ENCODE measurements at regions not wholly inside any gene's neighbourhood (a gene's known extent, or its start where the extent isn't known, plus 50 kb on each side); places are given as distances from the start of the nearest gene placed in this dataset.
"Not testable (repeated sequence)": the region's sequence is repeated elsewhere in the genome, so short reads cannot be mapped to it uniquely, and the experiment has no call there.

DNA sequence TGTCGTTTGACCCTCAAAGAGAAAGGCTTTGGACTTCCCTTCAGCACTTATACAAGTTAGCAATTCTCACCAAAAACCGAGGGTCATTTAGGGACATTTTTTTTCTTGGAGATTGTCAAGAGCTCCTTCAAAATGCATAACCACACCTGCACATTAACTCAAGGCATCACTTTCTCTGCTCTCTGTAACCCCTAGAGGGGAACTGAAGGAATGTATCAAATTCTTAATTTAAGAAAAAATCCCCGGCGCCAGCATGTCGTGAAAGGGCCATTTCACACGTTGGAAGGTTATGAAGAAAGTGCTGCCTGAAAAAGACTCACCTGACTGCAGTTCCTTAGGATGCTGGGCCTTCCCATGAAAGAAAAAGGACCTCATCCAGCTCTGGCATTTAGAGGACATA is 131.6 kb upstream of the ZC3H12A start:
- H3K4me3 Mint-ChIP-seq: no peak overlapping the region
- H3K27ac Mint-ChIP-seq: no peak overlapping the region
- ATAC-seq (ENCODE audit: low read depth in 2 of 2): no peak
- H3K4me1 Mint-ChIP-seq: no peaks in the 10 kb centered on the region
- peaks cover 29 to 42% (median 32%) of the 10 kb centered on the region in 3 donors for H3K27me3 Mint-ChIP-seq
- DNase-seq: no peak
- H3K36me3 Mint-ChIP-seq: peaks cover 0 to 4% of the 10 kb centered on the region in 2 donors
- peaks cover 0 to 6% (median 0%) of the 10 kb centered on the region in 7 donors for H3K9me3 Mint-ChIP-seq

DNA sequence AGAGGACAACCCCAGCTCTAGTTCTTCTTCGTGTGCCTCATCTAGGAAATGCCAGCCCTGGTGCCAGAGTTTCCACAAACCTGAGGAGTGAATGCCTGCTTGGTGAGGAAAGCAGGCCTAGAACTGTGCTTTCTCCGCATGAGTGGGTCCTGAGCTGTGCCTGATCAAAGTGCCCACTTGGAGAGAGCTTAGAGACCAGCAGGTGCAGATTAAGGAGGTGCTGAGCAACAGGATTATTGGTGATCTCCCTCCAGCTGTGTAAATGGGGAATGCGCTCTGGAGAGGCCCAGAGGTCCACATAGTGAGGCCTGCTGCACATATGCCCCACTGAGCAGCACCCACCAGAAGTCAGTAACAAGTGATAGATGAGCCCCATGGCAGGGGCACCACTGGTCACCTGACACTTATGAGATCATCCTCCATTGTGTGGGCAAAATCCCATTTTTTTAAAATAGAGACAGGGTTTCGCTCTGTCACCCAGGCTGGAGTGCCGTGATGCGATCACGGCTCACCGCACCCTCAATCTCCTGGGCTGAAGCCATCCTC is 127.2 kb upstream of the ZC3H12A start:
- no peak overlapping the region for H3K27ac Mint-ChIP-seq
- ATAC-seq (ENCODE audit: low read depth in 2 of 2) (no peak), DNase-seq (no peak)
- peaks cover 0 to 4% of the 10 kb centered on the region in 2 donors for H3K36me3 Mint-ChIP-seq
- no peak overlapping the region for H3K4me3 Mint-ChIP-seq
- H3K4me1 Mint-ChIP-seq: no peaks in the 10 kb centered on the region
- peaks cover 0 to 9% (median 0%) of the 10 kb centered on the region in 7 donors for H3K9me3 Mint-ChIP-seq
- H3K27me3 Mint-ChIP-seq: peaks cover 24 to 35% (median 32%) of the 10 kb centered on the region in 3 donors

DNA sequence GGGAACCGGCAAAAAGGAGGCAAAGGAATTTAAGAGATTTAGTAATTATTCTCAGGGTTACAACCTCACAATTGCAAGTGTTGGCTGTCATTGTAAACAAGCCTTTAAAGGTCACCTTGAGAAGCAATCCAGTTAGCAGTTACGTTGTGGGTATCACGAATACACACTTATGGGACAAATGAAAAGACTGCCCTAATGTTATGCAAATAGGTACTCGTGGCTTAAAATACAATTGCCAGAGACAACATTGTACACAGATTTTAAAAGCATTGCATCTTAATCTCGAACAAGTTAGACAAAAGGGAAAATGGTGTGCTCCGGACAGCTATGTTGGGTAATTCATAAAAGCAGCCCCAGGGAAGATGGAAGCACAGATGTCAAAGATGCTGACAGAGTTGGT is 120.5 kb upstream of the ZC3H12A start:
- H3K36me3 Mint-ChIP-seq: no peaks in the 10 kb centered on the region
- H3K27ac Mint-ChIP-seq: no peak overlapping the region
- no peak for ATAC-seq (ENCODE audit: low read depth in 2 of 2)
- H3K9me3 Mint-ChIP-seq: peaks cover 0 to 9% (median 0%) of the 10 kb centered on the region in 7 donors
- peaks cover 15 to 48% (median 44%) of the 10 kb centered on the region in 3 donors for H3K27me3 Mint-ChIP-seq
- DNase-seq: no peak
- no peaks in the 10 kb centered on the region for H3K4me1 Mint-ChIP-seq
- no peak overlapping the region for H3K4me3 Mint-ChIP-seq

DNA sequence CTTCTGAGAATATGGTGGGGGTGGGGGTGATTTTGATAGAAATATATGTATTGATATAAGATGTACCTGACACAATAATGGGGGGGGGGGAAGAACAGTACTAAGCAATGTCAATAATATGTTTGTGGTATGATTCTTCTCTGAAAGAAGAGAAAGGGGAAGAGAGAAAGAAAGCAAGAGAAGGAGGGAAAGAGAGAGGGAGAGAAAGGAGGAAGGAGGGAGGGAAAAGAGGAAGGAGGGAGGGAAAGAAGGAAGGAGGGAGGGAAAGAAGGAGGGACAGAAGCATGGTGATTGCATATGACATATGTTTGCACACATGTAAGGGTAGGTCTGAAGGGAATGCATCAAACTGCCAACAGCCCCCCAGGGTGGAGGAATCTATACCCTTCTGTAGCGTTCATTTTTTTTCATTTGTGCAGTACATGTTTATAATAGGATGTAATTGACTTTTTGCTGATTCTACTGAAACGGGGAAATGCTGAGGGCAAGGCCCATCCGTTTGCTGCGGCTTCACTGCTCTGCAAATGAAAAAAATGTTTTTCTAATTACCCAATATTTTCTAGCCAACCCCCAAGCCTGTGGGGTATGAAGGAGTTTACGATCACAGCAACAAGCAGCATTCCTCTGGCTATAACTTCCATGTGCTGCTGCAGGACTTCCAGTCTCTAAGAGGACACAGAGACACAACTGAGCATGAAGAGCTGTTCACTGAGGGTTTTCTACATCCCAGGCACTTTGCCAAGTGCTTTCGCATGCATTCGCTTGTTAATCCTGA is 119.3 kb upstream of the ZC3H12A start:
- Mint-ChIP-seq H3K27me3 (peaks cover 13 to 47% (median 42%) of the 10 kb centered on the region in 3 donors), H3K9me3 (no peaks in the 10 kb centered on the region), H3K4me1 (no peaks in the 10 kb centered on the region), H3K36me3 (no peaks in the 10 kb centered on the region), H3K4me3 (no peak overlapping the region), H3K27ac (no peak overlapping the region)
- ATAC-seq (ENCODE audit: low read depth in 2 of 2) (no peak), DNase-seq (no peak)

DNA sequence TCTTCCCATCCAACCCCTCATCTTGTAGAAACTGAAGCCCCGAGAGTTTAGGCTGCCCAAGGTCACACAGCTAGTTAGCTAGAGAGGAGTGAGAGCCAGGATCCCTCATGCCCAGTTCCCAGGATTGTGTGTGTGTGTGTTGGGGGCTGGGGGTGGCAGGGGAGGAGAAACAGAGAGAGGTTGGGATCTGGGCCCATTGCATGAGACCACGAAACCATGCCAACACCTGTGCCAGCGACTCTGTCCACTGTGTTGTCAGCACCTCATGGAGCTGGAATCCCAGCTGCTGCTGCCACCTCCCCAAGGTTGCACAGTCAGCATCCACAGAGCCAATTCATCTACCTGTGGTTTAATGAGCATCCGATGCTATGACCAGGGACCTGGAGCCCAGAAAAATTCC is 115.4 kb upstream of the ZC3H12A start:
- H3K4me1 Mint-ChIP-seq: no peaks in the 10 kb centered on the region
- DNase-seq: no peak
- H3K4me3 Mint-ChIP-seq: no peak overlapping the region
- no peaks in the 10 kb centered on the region for H3K36me3 Mint-ChIP-seq
- H3K27me3 Mint-ChIP-seq: peaks cover 38 to 73% (median 68%) of the 10 kb centered on the region in 3 donors
- ATAC-seq (ENCODE audit: low read depth in 2 of 2): no peak
- H3K27ac Mint-ChIP-seq: no peak overlapping the region
- no peaks in the 10 kb centered on the region for H3K9me3 Mint-ChIP-seq

GRCh38 chr1:37360011-37360410 is 114.4 kb upstream of the ZC3H12A start:
- Mint-ChIP-seq H3K36me3 (no peaks in the 10 kb centered on the region), H3K27ac (peak overlapping the region in 1 of 6 donors; percentile 75), H3K4me3 (no peak overlapping the region), H3K9me3 (no peaks in the 10 kb centered on the region), H3K27me3 (peaks cover 34 to 82% (median 78%) of the 10 kb centered on the region in 3 donors), H3K4me1 (no peaks in the 10 kb centered on the region)
- ATAC-seq (ENCODE audit: low read depth in 2 of 2): no peak
- no peak for DNase-seq

GRCh38 chr1:37362594-37363385 is 111.6 kb upstream of the ZC3H12A start:
- Mint-ChIP-seq H3K9me3 (peaks cover 0 to 11% (median 4%) of the 10 kb centered on the region in 7 donors), H3K4me1 (no peaks in the 10 kb centered on the region), H3K27me3 (peaks cover 34 to 77% (median 71%) of the 10 kb centered on the region in 3 donors), H3K36me3 (no peaks in the 10 kb centered on the region), H3K4me3 (no peak overlapping the region), H3K27ac (peak overlapping the region in 1 of 6 donors; percentile 83)
- ATAC-seq (ENCODE audit: low read depth in 2 of 2): no peak
- DNase-seq: no peak

DNA sequence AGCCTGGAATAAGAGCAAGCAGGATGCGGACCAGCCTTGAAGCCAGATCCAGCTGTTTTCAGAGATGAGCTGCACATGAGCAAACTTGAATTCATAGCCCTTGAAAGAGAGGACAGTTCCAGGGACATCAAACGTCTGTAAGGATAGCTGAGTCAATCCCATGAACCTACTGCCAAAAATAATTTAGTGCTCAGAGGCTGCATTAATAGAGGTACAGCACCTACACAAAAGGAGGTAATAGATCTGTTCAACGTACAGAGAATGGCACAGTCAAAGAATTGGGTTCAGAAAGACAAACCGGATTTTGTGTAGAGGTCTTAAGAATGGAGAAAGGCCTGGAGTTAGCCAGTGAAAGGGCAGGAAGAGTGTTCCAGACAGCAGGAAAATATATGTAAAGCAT is 110.8 kb upstream of the ZC3H12A start:
- ATAC-seq (ENCODE audit: low read depth in 2 of 2) (no peak), DNase-seq (no peak)
- Mint-ChIP-seq H3K9me3 (peaks cover 0 to 11% (median 4%) of the 10 kb centered on the region in 7 donors), H3K36me3 (no peaks in the 10 kb centered on the region), H3K27ac (no peak overlapping the region), H3K4me1 (peaks cover 0 to 5% (median 0%) of the 10 kb centered on the region in 3 donors), H3K27me3 (peaks cover 31 to 70% (median 66%) of the 10 kb centered on the region in 3 donors), H3K4me3 (no peak overlapping the region)

DNA sequence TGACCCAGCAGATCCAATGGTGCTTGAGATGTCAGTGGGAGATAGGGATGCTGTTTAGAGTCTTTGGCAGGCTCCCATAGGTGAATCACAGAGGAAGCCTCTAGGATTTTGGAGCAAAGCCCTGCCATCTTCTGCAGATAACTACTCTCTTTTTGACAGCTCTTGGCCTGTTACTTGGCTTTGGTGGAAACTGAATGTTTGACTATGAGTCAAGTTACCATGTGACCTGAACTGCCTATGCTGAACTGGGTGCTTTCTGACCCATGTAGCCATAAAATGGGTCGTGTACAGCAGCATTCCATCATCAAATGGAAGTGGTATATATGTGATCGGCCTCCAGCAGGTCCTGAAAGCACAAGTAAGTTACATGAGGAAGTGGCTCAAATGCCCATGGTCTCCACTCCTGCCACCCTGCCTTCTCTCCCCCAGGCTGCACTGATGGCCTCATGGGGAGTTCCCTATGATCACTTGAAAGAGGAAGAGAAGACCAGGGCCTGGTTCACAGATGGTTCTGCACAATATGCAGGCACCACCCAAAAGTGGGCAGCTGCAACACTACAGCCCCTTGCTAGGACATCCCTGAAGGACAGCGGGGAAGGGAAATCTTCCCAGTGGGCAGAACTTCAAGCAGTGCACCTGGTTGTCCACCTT is 105.6 kb upstream of the ZC3H12A start:
- Mint-ChIP-seq H3K27me3 (peaks cover 0 to 27% (median 24%) of the 10 kb centered on the region in 3 donors), H3K27ac (peak overlapping the region in 4 of 6 donors; percentile 11 to 76 (median 56)), H3K4me3 (peak overlapping the region in 5 of 8 donors; percentile 18 to 79 (median 55)), H3K9me3 (peaks cover 0 to 19% (median 5%) of the 10 kb centered on the region in 7 donors), H3K4me1 (peaks cover 3 to 21% (median 12%) of the 10 kb centered on the region in 3 donors)
- peak; percentile 31 for DNase-seq
- H3K36me3 Mint-ChIP-seq; ATAC-seq (ENCODE audit: low read depth in 2 of 2): not testable (repeated sequence)

- no peak overlapping the region for H3K4me3 Mint-ChIP-seq
- peaks cover 0 to 11% (median 0%) of the 10 kb centered on the region in 3 donors for H3K27me3 Mint-ChIP-seq
- DNase-seq (no peak), ATAC-seq (ENCODE audit: low read depth in 2 of 2) (no peak)
- H3K27ac Mint-ChIP-seq: no peak overlapping the region
- H3K9me3 Mint-ChIP-seq: peaks cover 0 to 15% (median 3%) of the 10 kb centered on the region in 7 donors
- no peaks in the 10 kb centered on the region for H3K36me3 Mint-ChIP-seq
- peaks cover 3 to 21% (median 12%) of the 10 kb centered on the region in 3 donors for H3K4me1 Mint-ChIP-seq
Measured at GRCh38 chr1:37372302-37372701, 102.1 kb upstream of the ZC3H12A start.

GRCh38 chr1:37372711-37373110 is 101.7 kb upstream of the ZC3H12A start:
- Mint-ChIP-seq H3K9me3 (peaks cover 0 to 18% (median 3%) of the 10 kb centered on the region in 7 donors), H3K27me3 (peaks cover 2 to 14% (median 3%) of the 10 kb centered on the region in 3 donors), H3K4me1 (peaks cover 3 to 21% (median 12%) of the 10 kb centered on the region in 3 donors), H3K4me3 (no peak overlapping the region), H3K27ac (no peak overlapping the region), H3K36me3 (no peaks in the 10 kb centered on the region)
- ATAC-seq (ENCODE audit: low read depth in 2 of 2) (no peak), DNase-seq (no peak)

DNA sequence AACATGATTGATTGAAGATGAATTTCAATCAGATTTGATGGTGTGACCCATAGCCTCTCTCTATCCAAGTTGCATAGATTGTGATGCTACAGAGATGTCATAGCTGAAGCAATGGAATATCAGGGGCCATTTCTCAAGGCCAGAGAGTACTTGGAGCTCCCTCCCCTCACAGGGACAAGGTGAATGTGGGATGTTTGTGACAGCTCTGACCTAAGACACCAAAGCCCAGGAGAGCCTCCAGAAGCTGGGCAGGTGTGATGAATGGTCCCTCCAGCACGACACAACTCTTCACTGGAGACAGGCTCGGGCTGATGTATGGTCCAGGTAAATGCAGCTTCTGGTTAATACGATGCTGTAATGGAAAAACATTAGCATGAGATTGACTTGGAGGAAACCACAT is 101.0 kb upstream of the ZC3H12A start:
- Mint-ChIP-seq H3K27me3 (peaks cover 8 to 21% (median 9%) of the 10 kb centered on the region in 3 donors), H3K4me1 (peaks cover 3 to 17% (median 12%) of the 10 kb centered on the region in 3 donors), H3K27ac (no peak overlapping the region), H3K4me3 (no peak overlapping the region), H3K9me3 (peaks cover 0 to 18% (median 3%) of the 10 kb centered on the region in 7 donors), H3K36me3 (no peaks in the 10 kb centered on the region)
- ATAC-seq (ENCODE audit: low read depth in 2 of 2) (no peak), DNase-seq (no peak)

GRCh38 chr1:37380546-37380945 is 93.8 kb upstream of the ZC3H12A start:
- ATAC-seq (ENCODE audit: low read depth in 2 of 2); H3K36me3 Mint-ChIP-seq; H3K4me1 Mint-ChIP-seq; H3K27ac Mint-ChIP-seq; DNase-seq; H3K4me3 Mint-ChIP-seq: not testable (repeated sequence)
- peaks cover 20 to 54% (median 41%) of the 10 kb centered on the region in 3 donors for H3K27me3 Mint-ChIP-seq
- H3K9me3 Mint-ChIP-seq: peaks cover 0 to 13% (median 1%) of the 10 kb centered on the region in 7 donors

All from naive B cell (primary cell).